ENCODE measurements at regions not wholly inside any gene's neighbourhood (a gene's known extent, or its start where the extent isn't known, plus 50 kb on each side); places are given as distances from the start of the nearest gene placed in this dataset.

- no peak for TF ChIP-seq REST (IDR thresholded peaks at IDR 0.05; ENCODE audit: insufficient read depth in 1 of 2, low read depth in 2 of 2, low read length in 1 of 2)
- no peak for TF ChIP-seq POLR2AphosphoS5 (IDR thresholded peaks at IDR 0.05; ENCODE audit: low read depth, low read length)
- TF ChIP-seq TCF7L2 (IDR thresholded peaks at IDR 0.05; ENCODE audit: low read depth, low read length) = no peak
- TF ChIP-seq CTCF (IDR thresholded peaks at IDR 0.05) = no peak
- TF ChIP-seq SIN3A (IDR thresholded peaks at IDR 0.05; ENCODE audit: borderline replicate concordance, insufficient read depth, low read depth, low read length) = no peak
- Histone ChIP-seq H3K36me3 (ENCODE audit: control insufficient read depth, insufficient read depth, low read length) (no peaks in the 10 kb centered on the region), H3K4me1 (ENCODE audit: control insufficient read depth, insufficient read depth, low read length) (no peaks in the 10 kb centered on the region), H3K27me3 (ENCODE audit: control insufficient read depth, insufficient read depth, low read length) (no peaks in the 10 kb centered on the region), H3K9me3 (ENCODE audit: control insufficient read depth, insufficient read depth, low read depth, low read length) (no peaks in the 10 kb centered on the region), H3K27ac (ENCODE audit: low read length) (no peak overlapping the region), H3K4me3 (ENCODE audit: low read depth in 2 of 2, low read length in 2 of 2) (no peak overlapping the region)
- BruUV-seq (replicated peaks) = no TSS peak
- in situ Hi-C loops (cut with HindIII; ENCODE audit: low pct_unique_long_range_greater_than_20kb, low sequenced_read_pairs) (no loop called here), intact Hi-C loops (cut with micrococcal nuclease; ENCODE audit: unreplicated experiment) (loop anchor here (10.0 kb wide), 1 partner anchor 384 kb away; no protein-coding TSS in a partner anchor)
- CTCF ChIA-PET = no interaction called here
- DNase-seq (ENCODE audit: low read depth, low spot score) (no peak), ATAC-seq (no peak)
- POLR2A ChIA-PET = no interaction called here
These were observed 152.9 kb downstream of the TTC32 start for GRCh38 chr2:19748711-19749506.

GRCh38 chr2:19748073-19748375, 153.8 kb downstream of the TTC32 start:
- CTCF ChIA-PET = no interaction called here
- POLR2A ChIA-PET = no interaction called here

More at GRCh38 chr2:19748073-19748375, 153.8 kb downstream of the TTC32 start:
- DNase-seq (ENCODE audit: low read depth, low spot score) = no peak
- Histone ChIP-seq H3K27me3 (ENCODE audit: control insufficient read depth, insufficient read depth, low read length) (no peaks in the 10 kb centered on the region), H3K36me3 (ENCODE audit: control insufficient read depth, insufficient read depth, low read length) (no peaks in the 10 kb centered on the region), H3K4me1 (ENCODE audit: control insufficient read depth, insufficient read depth, low read length) (no peaks in the 10 kb centered on the region), H3K9me3 (ENCODE audit: control insufficient read depth, insufficient read depth, low read depth, low read length) (no peaks in the 10 kb centered on the region), H3K27ac (ENCODE audit: low read length) (no peak overlapping the region), H3K4me3 (ENCODE audit: low read depth in 2 of 2, low read length in 2 of 2) (no peak overlapping the region)
- no peak for ATAC-seq
- TF ChIP-seq SIN3A (IDR thresholded peaks at IDR 0.05; ENCODE audit: borderline replicate concordance, insufficient read depth, low read depth, low read length) (no peak), TCF7L2 (IDR thresholded peaks at IDR 0.05; ENCODE audit: low read depth, low read length) (no peak), REST (IDR thresholded peaks at IDR 0.05; ENCODE audit: insufficient read depth in 1 of 2, low read depth in 2 of 2, low read length in 1 of 2) (no peak), CTCF (IDR thresholded peaks at IDR 0.05) (no peak), POLR2AphosphoS5 (IDR thresholded peaks at IDR 0.05; ENCODE audit: low read depth, low read length) (no peak)
- BruUV-seq (replicated peaks) = no TSS peak
- intact Hi-C loops (cut with micrococcal nuclease; ENCODE audit: unreplicated experiment) = loop anchor here (10.0 kb wide), 1 partner anchor 383 kb away; no protein-coding TSS in a partner anchor
- in situ Hi-C loops (cut with HindIII; ENCODE audit: low pct_unique_long_range_greater_than_20kb, low sequenced_read_pairs) = no loop called here
